Brain microvascular endothelial cell (primary cell): ENCODE measurements at regions not wholly inside any gene's neighbourhood (a gene's known extent, or its start where the extent isn't known, plus 50 kb on each side); places are given as distances from the start of the nearest gene placed in this dataset.

ENCODE experiments used
- DNase-seq: peaks from one replicate; pipeline ENCODE4 v3.0.0-alpha.2; 2020
- H3K27ac ChIP-seq: fragments of 250-450 bp; sonication (Bioruptor Pico); 2 replicates; pipeline ENCODE4 v1.5.1; 2020; ENCODE audit warnings: mild to moderate bottlenecking, moderate library complexity
- H3K27me3 ChIP-seq: fragments of 250-450 bp; sonication (Bioruptor Pico); replicated peaks from 2 replicates; pipeline ENCODE4 v1.5.1; 2020; ENCODE audit warnings: mild to moderate bottlenecking
- H3K36me3 ChIP-seq: fragments of 250-450 bp; sonication (Bioruptor Pico); replicated peaks from 2 replicates; pipeline ENCODE4 v1.5.1; 2020; ENCODE audit warnings: mild to moderate bottlenecking
- H3K4me3 ChIP-seq: 2 replicates; pipeline ENCODE4 v1.5.1; 2011; ENCODE audit warnings: low read depth, mild to moderate bottlenecking, control low read depth, low read length, moderate library complexity
- CTCF ChIP-seq: IDR thresholded peaks from 2 replicates; pipeline ENCODE4 v1.5.1; 2011; ENCODE audit warnings: low read depth, mild to moderate bottlenecking, moderate library complexity, low read length, control low read depth, inconsistent platforms; ENCODE audit errors: missing control alignments
- in situ Hi-C: cut with HindIII; loops from 2 replicates; pipeline ENCODE4 v1.10.0; 2017; ENCODE audit warnings: low sequenced_read_pairs, low pct_ligation_motif_present

GRCh38 chr16:80440667-80441066 lies 100.1 kb upstream of the DYNLRB2 start:
- H3K27ac ChIP-seq: no peak overlapping the region
- in situ Hi-C loops: no loop called here
- no peak overlapping the region for H3K4me3 ChIP-seq
- H3K27me3 ChIP-seq: no peaks in the 10 kb centered on the region
- H3K36me3 ChIP-seq: no peaks in the 10 kb centered on the region
- DNase-seq: no peak
- no peak for TF ChIP-seq CTCF

DNA sequence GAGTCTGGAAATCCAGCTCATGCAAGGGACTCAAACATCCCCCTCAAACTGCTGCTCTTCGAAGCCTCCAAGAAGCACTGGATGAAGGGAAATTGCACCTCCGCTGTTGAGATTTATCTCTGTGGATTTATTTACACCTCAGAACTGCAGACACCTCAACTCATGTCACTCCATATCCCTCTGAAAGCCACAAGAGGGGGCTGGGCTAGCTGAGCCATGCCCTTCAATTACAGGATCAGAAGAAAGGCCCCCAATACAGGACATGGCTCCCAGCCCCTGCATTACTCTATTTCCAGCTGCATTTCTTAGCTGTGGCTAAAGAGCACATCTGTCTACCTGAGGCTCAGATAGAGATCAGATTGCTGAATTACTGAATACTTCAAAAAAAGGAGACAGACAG lies 103.1 kb upstream of the DYNLRB2 start:
- DNase-seq: no peak
- Histone ChIP-seq H3K36me3 (no peaks in the 10 kb centered on the region), H3K27ac (no peak overlapping the region), H3K4me3 (no peak overlapping the region), H3K27me3 (no peaks in the 10 kb centered on the region)
- in situ Hi-C loops: no loop called here
- no peak for TF ChIP-seq CTCF

- no peak overlapping the region for H3K4me3 ChIP-seq
- no peaks in the 10 kb centered on the region for H3K36me3 ChIP-seq
- in situ Hi-C loops: no loop called here
- DNase-seq: no peak
- no peak for TF ChIP-seq CTCF
- H3K27me3 ChIP-seq: no peaks in the 10 kb centered on the region
- no peak overlapping the region for H3K27ac ChIP-seq
Measured at GRCh38 chr16:80436510-80436909, 104.3 kb upstream of the DYNLRB2 start.

GRCh38 chr16:80433623-80434022 lies 107.2 kb upstream of the DYNLRB2 start:
- in situ Hi-C loops: no loop called here
- H3K27me3 ChIP-seq: no peaks in the 10 kb centered on the region
- no peak for TF ChIP-seq CTCF

DNA sequence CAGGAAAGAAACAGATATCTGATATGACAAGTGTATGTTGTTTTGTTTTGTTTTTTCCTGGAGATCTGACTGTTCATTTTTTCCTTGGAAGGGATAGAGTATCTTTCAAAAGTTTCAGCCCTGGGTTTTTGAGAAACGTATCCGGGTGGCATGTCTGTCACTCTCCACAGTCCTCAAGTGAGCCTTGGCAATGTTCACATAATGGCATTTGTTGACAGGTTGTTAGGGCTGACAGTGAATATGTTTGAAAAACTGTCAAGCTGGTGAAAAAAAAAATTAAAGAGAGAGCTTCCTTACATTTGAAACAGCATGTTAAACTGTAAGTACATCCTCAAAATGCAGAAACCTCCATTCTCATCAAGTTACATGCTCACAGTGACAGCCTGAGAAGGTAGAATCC lies 113.0 kb upstream of the DYNLRB2 start:
- no peak overlapping the region for H3K4me3 ChIP-seq
- no peak for TF ChIP-seq CTCF
- H3K36me3 ChIP-seq: no peaks in the 10 kb centered on the region
- no peak overlapping the region for H3K27ac ChIP-seq
- no peaks in the 10 kb centered on the region for H3K27me3 ChIP-seq
- in situ Hi-C loops: no loop called here
- no peak for DNase-seq

More at GRCh38 chr16:80433623-80434022, 107.2 kb upstream of the DYNLRB2 start:
- Histone ChIP-seq H3K27ac (no peak overlapping the region), H3K4me3 (no peak overlapping the region), H3K36me3 (no peaks in the 10 kb centered on the region)
- DNase-seq: no peak

DNA sequence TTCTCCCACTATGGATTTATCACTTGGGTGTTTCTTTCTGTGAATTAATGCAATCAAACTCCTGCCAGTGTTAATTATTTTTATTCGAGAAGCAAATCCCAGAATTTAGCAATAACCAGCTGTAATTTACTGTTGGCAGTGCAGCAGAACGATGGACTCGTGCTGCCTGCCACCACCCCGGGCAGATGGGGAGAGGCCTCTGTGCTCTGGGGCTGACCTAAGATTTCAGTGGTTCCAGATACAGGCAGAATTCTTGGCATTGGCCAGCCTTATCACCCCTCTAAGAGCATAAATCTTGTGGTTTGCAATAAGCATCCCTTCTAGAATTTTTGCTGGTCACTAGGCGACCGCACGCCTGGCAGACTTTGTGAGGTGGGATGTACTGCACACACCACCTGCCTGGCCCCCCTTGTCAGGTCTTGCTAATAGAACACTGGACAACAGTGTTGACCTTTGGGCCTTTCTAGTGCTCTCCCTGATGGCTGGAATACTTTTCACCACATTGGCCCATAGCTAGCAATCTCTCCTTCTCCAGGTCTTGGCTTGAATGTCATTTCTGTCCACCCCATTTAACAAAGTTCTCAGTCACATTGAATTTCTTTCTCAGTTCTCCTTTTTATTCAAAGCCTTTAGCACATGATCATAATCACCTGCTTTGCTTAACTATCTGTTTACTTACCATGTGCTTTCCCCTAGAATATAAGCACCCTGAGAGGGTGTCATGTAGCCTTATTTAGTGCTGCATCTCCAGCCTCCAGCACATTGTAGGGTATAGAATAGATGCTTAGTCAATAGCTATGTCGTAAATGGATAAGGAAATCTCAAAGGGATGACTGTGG lies 122.1 kb upstream of the DYNLRB2 start:
- Histone ChIP-seq H3K36me3 (no peaks in the 10 kb centered on the region), H3K27ac (no peak overlapping the region), H3K27me3 (no peaks in the 10 kb centered on the region), H3K4me3 (no peak overlapping the region)
- in situ Hi-C loops: no loop called here
- no peak for DNase-seq
- no peak for TF ChIP-seq CTCF
